Caco-2 (cell line): ENCODE measurements at regions not wholly inside any gene's neighbourhood (a gene's known extent, or its start where the extent isn't known, plus 50 kb on each side); places are given as distances from the start of the nearest gene placed in this dataset.

ENCODE experiments used
- BruUV-seq: library from RNA; stranded (reverse); fragments of 400-500 nt; replicated peaks from 2 replicates; lab custom pipeline; 2021; lab: Mats Ljungman, UMichigan
- CTCF ChIA-PET: fragments of 300-600 bp; sonication (Branson Sonifier 250); formaldehyde crosslinking; loops from one replicate; lab custom pipeline; 2022; ENCODE audit warnings: antibody characterized with exemption; lab: Charles Lee
- POLR2A ChIA-PET: fragments of 300-600 bp; sonication (Branson Sonifier 250); formaldehyde crosslinking; loops from one replicate; lab custom pipeline; 2022; ENCODE audit warnings: antibody characterized with exemption; lab: Charles Lee
- DNase-seq, 2 experiments: peaks; one replicate each; pipeline versions ENCODE4 v3.0.0 to v3.0.0-alpha.2; 2020 to 2022
- H3K27me3 ChIP-seq: replicated peaks from 2 replicates; pipeline ENCODE4 v1.6.0; 2011; ENCODE audit warnings: low read length; ENCODE audit not compliant: control insufficient read depth, insufficient read depth
- H3K36me3 ChIP-seq: 2 replicates; pipeline ENCODE4 v1.5.1; 2011; ENCODE audit warnings: low read length; ENCODE audit not compliant: control insufficient read depth, insufficient read depth
- H3K4me1 ChIP-seq: fragments of 250-450 bp; sonication (Bioruptor Pico); 2 replicates; pipeline ENCODE4 v1.5.1; 2020; ENCODE audit warnings: mild to moderate bottlenecking
- H3K4me3 ChIP-seq: 2 replicates; pipeline ENCODE4 v1.5.1; 2011; ENCODE audit warnings: low read depth, mild to moderate bottlenecking, control low read depth, low read length
- H3K9me3 ChIP-seq: fragments of 250-450 bp; sonication (Bioruptor Pico); 2 replicates; pipeline ENCODE4 v1.5.1; 2020; ENCODE audit warnings: mild to moderate bottlenecking, moderate library complexity
- H3K27ac Mint-ChIP-seq: one replicate; pipeline ENCODE4 v1.8.0; 2022; ENCODE audit warnings: mixed read lengths; ENCODE audit not compliant: unreplicated experiment
- H3K27me3 Mint-ChIP-seq: one replicate; pipeline ENCODE4 v1.8.0; 2022; ENCODE audit warnings: mixed read lengths; ENCODE audit not compliant: insufficient read depth, unreplicated experiment
- H3K36me3 Mint-ChIP-seq: one replicate; pipeline ENCODE4 v1.8.0; 2022; ENCODE audit warnings: mild to moderate bottlenecking, mixed read lengths; ENCODE audit not compliant: insufficient read depth, unreplicated experiment
- H3K4me1 Mint-ChIP-seq: one replicate; pipeline ENCODE4 v1.8.0; 2022; ENCODE audit warnings: low read depth, mixed read lengths; ENCODE audit not compliant: unreplicated experiment
- H3K4me3 Mint-ChIP-seq: one replicate; pipeline ENCODE4 v1.8.0; 2022; ENCODE audit warnings: mild to moderate bottlenecking, moderate library complexity, mixed read lengths; ENCODE audit not compliant: unreplicated experiment
- H3K9me3 Mint-ChIP-seq: one replicate; pipeline ENCODE4 v1.8.0; 2022; ENCODE audit warnings: mixed read lengths; ENCODE audit not compliant: unreplicated experiment
- intact Hi-C: fragments of 100-400 bp; cut with micrococcal nuclease; formaldehyde crosslinking; loops from one replicate; pipeline ENCODE4 v1.10.0; 2022; ENCODE audit not compliant: unreplicated experiment
- TF ChIP-seq, protein P1 (sequence below), 2 experiments: fragments of 200-600 bp in 1 of 2; IDR thresholded peaks; 1 replicate in 1 of 2; 2 replicates in 1 of 2; pipeline versions ENCODE4 v1.5.1 to v1.8.0; 2011 to 2022; ENCODE audit warnings: antibody characterized with exemption in 1 of 2, control low read depth in 1 of 2, inconsistent platforms in 1 of 2, low read depth in 1 of 2, low read length in 1 of 2, mild to moderate bottlenecking in 1 of 2, moderate library complexity in 1 of 2; ENCODE audit not compliant: insufficient read depth in 1 of 2, severe bottlenecking in 1 of 2, unreplicated experiment in 1 of 2

DNA sequence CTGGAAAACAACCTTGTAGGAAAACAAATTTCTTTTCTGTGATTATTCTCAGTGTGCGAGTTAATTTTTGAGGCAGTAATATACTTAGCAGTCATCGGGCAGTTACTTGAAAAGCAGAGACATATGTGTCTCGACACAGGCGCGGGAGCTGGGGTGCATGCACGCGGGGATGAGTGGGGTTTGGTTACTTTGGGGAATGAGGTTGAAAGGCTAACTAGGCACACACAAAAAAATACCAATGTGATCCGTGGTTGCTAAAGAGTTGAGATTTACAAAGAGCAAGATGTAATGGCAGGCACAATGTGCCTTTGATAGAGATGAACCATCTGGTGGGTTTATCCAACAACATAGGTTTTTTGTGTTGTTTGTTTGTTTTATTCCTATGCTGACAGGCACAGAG, 703.8 kb upstream of the EEF2KMT start:
- POLR2A ChIA-PET: no interaction called here
- intact Hi-C loops: no loop called here
- H3K36me3 ChIP-seq: no peaks in the 10 kb centered on the region
- Mint-ChIP-seq H3K27me3 (peaks cover 7% of the 10 kb centered on the region), H3K4me1 (no peaks in the 10 kb centered on the region), H3K36me3 (no peaks in the 10 kb centered on the region), H3K27ac (no peak overlapping the region), H3K4me3 (no peak overlapping the region), H3K9me3 (no peaks in the 10 kb centered on the region)
- no TSS peak for BruUV-seq
- no peaks in the 10 kb centered on the region for H3K9me3 ChIP-seq
- CTCF ChIA-PET: no interaction called here
- TF ChIP-seq, protein P1, sequence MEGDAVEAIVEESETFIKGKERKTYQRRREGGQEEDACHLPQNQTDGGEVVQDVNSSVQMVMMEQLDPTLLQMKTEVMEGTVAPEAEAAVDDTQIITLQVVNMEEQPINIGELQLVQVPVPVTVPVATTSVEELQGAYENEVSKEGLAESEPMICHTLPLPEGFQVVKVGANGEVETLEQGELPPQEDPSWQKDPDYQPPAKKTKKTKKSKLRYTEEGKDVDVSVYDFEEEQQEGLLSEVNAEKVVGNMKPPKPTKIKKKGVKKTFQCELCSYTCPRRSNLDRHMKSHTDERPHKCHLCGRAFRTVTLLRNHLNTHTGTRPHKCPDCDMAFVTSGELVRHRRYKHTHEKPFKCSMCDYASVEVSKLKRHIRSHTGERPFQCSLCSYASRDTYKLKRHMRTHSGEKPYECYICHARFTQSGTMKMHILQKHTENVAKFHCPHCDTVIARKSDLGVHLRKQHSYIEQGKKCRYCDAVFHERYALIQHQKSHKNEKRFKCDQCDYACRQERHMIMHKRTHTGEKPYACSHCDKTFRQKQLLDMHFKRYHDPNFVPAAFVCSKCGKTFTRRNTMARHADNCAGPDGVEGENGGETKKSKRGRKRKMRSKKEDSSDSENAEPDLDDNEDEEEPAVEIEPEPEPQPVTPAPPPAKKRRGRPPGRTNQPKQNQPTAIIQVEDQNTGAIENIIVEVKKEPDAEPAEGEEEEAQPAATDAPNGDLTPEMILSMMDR (IDR thresholded peaks at IDR 0.05; ENCODE audit: insufficient read depth in 1 of 2, low read depth in 1 of 2, low read length in 1 of 2, severe bottlenecking in 1 of 2, unreplicated experiment in 1 of 2): no peak
- no peak for DNase-seq
- H3K4me3 ChIP-seq: no peak overlapping the region
- no peaks in the 10 kb centered on the region for H3K4me1 ChIP-seq
- H3K27me3 ChIP-seq: no peaks in the 10 kb centered on the region; the same call in 1 of the 2 replicates

DNA sequence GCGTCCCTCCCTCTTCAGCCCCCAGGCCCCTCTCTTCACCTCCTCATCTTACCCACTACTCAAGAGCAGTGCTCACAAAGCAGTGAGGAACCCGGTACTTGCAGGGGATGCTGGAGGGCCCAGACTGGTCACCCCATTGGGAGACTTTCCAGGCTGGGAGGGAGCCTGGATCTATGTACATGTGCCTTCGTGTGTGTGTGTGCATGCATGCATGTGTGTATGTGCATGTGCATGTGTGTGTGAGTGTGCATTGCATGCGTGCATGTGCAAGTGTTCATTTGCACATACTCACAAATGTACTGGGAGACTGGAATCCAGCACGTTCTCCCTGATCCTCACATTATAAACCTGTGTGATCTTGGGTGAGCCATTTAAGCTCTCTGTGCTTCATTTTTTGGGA, 696.0 kb upstream of the EEF2KMT start:
- BruUV-seq: no TSS peak
- Mint-ChIP-seq H3K4me1 (no peaks in the 10 kb centered on the region), H3K9me3 (no peaks in the 10 kb centered on the region)

DNA sequence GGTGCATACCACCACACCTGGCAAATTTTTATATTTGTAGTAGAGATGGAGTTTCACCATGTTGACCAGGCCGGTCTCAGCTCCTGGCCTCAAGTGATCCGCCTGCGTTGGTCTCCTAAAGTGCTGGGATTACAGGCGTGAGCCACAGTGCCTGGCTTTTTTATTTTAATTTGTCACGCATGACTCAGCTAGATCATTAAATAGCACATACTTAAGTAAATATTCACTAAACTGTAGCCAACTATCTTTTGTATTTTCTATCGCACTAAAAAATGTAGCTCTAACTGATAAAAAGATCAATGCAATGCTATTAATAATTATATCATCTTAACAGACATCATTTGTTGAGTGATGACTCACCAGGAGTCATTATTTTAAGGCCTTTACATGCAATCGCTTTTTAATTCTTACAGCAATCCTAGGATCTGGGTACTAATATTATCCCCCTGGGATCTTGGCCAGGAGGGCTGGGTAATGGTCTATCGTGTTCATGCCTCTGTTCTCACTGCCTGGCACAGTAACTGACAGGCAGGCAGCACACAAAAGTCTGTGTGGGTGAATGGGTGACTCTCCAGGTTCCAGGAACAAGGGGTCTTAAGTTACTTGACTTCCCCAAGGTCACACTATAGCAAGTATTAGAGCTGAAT, 693.5 kb upstream of the EEF2KMT start:
- no TSS peak for BruUV-seq
- Mint-ChIP-seq H3K27me3 (peaks cover 7% of the 10 kb centered on the region), H3K27ac (no peak overlapping the region), H3K4me1 (no peaks in the 10 kb centered on the region), H3K4me3 (no peak overlapping the region), H3K36me3 (no peaks in the 10 kb centered on the region), H3K9me3 (no peaks in the 10 kb centered on the region)
- ChIA-PET POLR2A (no interaction called here), CTCF (no interaction called here)
- Histone ChIP-seq H3K4me1 (no peaks in the 10 kb centered on the region), H3K4me3 (no peak overlapping the region), H3K36me3 (no peaks in the 10 kb centered on the region), H3K27me3 (no peaks in the 10 kb centered on the region), H3K9me3 (no peaks in the 10 kb centered on the region)
- TF ChIP-seq, protein P1 (IDR thresholded peaks at IDR 0.05; ENCODE audit: insufficient read depth in 1 of 2, low read depth in 1 of 2, low read length in 1 of 2, severe bottlenecking in 1 of 2, unreplicated experiment in 1 of 2): no peak
- DNase-seq: no peak
- intact Hi-C loops: no loop called here

More for the DNA sequence above, 696.0 kb upstream of the EEF2KMT start:
- POLR2A ChIA-PET: no interaction called here
- peaks cover 4% of the 10 kb centered on the region for H3K27me3 Mint-ChIP-seq
- intact Hi-C loops: no loop called here
- Histone ChIP-seq H3K9me3 (no peaks in the 10 kb centered on the region), H3K4me3 (no peak overlapping the region), H3K4me1 (no peaks in the 10 kb centered on the region), H3K36me3 (no peaks in the 10 kb centered on the region), H3K27me3 (no peaks in the 10 kb centered on the region)
- CTCF ChIA-PET: no interaction called here
- no peaks in the 10 kb centered on the region for H3K36me3 Mint-ChIP-seq
- DNase-seq: no peak
- TF ChIP-seq, protein P1 (IDR thresholded peaks at IDR 0.05; ENCODE audit: insufficient read depth in 1 of 2, low read depth in 1 of 2, low read length in 1 of 2, severe bottlenecking in 1 of 2, unreplicated experiment in 1 of 2): no peak
- H3K4me3 Mint-ChIP-seq: no peak overlapping the region
- no peak overlapping the region for H3K27ac Mint-ChIP-seq
